WTC11 (cell line): ENCODE measurements at regions not wholly inside any gene's neighbourhood (a gene's known extent, or its start where the extent isn't known, plus 50 kb on each side); places are given as distances from the start of the nearest gene placed in this dataset.
"Not testable (repeated sequence)": the region's sequence is repeated elsewhere in the genome, so short reads cannot be mapped to it uniquely, and the experiment has no call there.

ENCODE experiments used
- CTCF ChIP-seq: fragments of 200-600 bp; IDR thresholded peaks from 2 replicates; pipeline ENCODE4 v1.8.0; 2022; ENCODE audit warnings: antibody characterized with exemption
- ELF4 ChIP-seq: sonication (generic); formaldehyde crosslinking; IDR thresholded peaks from 2 replicates; pipeline ENCODE4 v1.8.1; 2022; ENCODE audit warnings: low read depth, mild to moderate bottlenecking, moderate library complexity, missing genetic modification reagents
- MYBL2 ChIP-seq: sonication (generic); formaldehyde crosslinking; IDR thresholded peaks from 2 replicates; pipeline ENCODE4 v1.8.1; 2023; ENCODE audit warnings: mild to moderate bottlenecking, moderate library complexity, missing genetic modification reagents
- TEAD1 ChIP-seq: sonication (generic); formaldehyde crosslinking; IDR thresholded peaks from 2 replicates; pipeline ENCODE4 v1.8.0; 2022; ENCODE audit warnings: mild to moderate bottlenecking, missing genetic modification reagents
- ZNF138 ChIP-seq: sonication (generic); formaldehyde crosslinking; conservative IDR thresholded peaks from 2 replicates; pipeline ENCODE4 v1.8.1; 2022; ENCODE audit warnings: mild to moderate bottlenecking, moderate library complexity, missing genetic modification reagents
- ZNF263 ChIP-seq: sonication (generic); formaldehyde crosslinking; IDR thresholded peaks from 2 replicates; pipeline ENCODE4 v1.8.1; 2022; ENCODE audit warnings: low read depth, mild to moderate bottlenecking, moderate library complexity, missing genetic modification reagents
- ZNF317 ChIP-seq: sonication (generic); formaldehyde crosslinking; IDR thresholded peaks from 2 replicates; pipeline ENCODE4 v1.8.1; 2023; ENCODE audit warnings: low read depth, mild to moderate bottlenecking, moderate library complexity, missing genetic modification reagents, borderline replicate concordance
- TF ChIP-seq, protein P1 (sequence below): sonication (generic); formaldehyde crosslinking; IDR thresholded peaks from 2 replicates; pipeline ENCODE4 v1.8.0; 2023; ENCODE audit warnings: mild to moderate bottlenecking, missing genetic modification reagents
- TF ChIP-seq, protein P2 (sequence below): sonication (generic); formaldehyde crosslinking; IDR thresholded peaks from 2 replicates; pipeline ENCODE4 v1.8.0; 2022; ENCODE audit warnings: mild to moderate bottlenecking, missing genetic modification reagents

DNA sequence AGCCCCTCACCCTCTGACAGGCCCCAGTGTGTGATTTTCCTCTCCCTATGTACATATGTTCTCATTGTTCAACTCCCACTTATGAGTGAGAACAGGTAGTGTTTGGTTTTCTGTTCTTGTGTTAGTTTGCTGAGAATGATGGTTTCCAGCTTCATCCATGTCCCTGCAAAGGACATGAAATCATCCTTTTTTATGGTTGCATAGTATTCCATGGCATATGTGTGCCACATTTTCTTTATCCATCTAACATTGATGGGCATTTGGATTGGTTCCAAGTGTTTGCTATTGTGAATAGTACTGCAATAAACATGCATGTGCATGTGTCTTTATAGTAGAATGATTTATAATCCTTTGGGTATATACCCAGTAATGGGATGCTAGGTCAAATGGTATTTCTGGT lies 223.7 kb upstream of the VLDLR start:
- TF ChIP-seq, protein P1, sequence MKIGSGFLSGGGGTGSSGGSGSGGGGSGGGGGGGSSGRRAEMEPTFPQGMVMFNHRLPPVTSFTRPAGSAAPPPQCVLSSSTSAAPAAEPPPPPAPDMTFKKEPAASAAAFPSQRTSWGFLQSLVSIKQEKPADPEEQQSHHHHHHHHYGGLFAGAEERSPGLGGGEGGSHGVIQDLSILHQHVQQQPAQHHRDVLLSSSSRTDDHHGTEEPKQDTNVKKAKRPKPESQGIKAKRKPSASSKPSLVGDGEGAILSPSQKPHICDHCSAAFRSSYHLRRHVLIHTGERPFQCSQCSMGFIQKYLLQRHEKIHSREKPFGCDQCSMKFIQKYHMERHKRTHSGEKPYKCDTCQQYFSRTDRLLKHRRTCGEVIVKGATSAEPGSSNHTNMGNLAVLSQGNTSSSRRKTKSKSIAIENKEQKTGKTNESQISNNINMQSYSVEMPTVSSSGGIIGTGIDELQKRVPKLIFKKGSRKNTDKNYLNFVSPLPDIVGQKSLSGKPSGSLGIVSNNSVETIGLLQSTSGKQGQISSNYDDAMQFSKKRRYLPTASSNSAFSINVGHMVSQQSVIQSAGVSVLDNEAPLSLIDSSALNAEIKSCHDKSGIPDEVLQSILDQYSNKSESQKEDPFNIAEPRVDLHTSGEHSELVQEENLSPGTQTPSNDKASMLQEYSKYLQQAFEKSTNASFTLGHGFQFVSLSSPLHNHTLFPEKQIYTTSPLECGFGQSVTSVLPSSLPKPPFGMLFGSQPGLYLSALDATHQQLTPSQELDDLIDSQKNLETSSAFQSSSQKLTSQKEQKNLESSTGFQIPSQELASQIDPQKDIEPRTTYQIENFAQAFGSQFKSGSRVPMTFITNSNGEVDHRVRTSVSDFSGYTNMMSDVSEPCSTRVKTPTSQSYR (CRISPR knock-in tag), result not testable (repeated sequence)
- not testable (repeated sequence) for TF ChIP-seq CTCF; MYBL2; ZNF317 (CRISPR knock-in tag); ELF4 (CRISPR knock-in tag); TEAD1; ZNF263 (CRISPR knock-in tag); ZNF138 (CRISPR knock-in tag)
- TF ChIP-seq, protein P2, sequence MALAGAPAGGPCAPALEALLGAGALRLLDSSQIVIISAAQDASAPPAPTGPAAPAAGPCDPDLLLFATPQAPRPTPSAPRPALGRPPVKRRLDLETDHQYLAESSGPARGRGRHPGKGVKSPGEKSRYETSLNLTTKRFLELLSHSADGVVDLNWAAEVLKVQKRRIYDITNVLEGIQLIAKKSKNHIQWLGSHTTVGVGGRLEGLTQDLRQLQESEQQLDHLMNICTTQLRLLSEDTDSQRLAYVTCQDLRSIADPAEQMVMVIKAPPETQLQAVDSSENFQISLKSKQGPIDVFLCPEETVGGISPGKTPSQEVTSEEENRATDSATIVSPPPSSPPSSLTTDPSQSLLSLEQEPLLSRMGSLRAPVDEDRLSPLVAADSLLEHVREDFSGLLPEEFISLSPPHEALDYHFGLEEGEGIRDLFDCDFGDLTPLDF (CRISPR knock-in tag), result not testable (repeated sequence)
